ENCODE measurements at regions not wholly inside any gene's neighbourhood (a gene's known extent, or its start where the extent isn't known, plus 50 kb on each side); places are given as distances from the start of the nearest gene placed in this dataset.

- no peak overlapping the region for H2AFZ ChIP-seq (ENCODE audit: low read depth, low read length)
- no peak overlapping the region for H3K27ac Mint-ChIP-seq (ENCODE audit: unreplicated experiment)
- no peaks in the 10 kb centered on the region for H3K27me3 ChIP-seq (ENCODE audit: insufficient read depth, low read length)
- H3K27me3 Mint-ChIP-seq (ENCODE audit: low read depth, unreplicated experiment): peaks cover 2% of the 10 kb centered on the region
- no peak overlapping the region for H3K27ac ChIP-seq (ENCODE audit: low read depth, low read length)
- H3K4me3 Mint-ChIP-seq (ENCODE audit: unreplicated experiment): no peak overlapping the region
- H4K20me1 ChIP-seq (ENCODE audit: insufficient read depth, low read length): no peaks in the 10 kb centered on the region
- TF ChIP-seq CTCF (IDR thresholded peaks at IDR 0.05; ENCODE audit: insufficient read depth, low read depth, low read length) (no peak), EZH2 (IDR thresholded peaks at IDR 0.05; ENCODE audit: insufficient read depth, low read length) (no peak)
- no peaks in the 10 kb centered on the region for H3K9me3 ChIP-seq (ENCODE audit: insufficient read depth, low read depth, low read length)
- peaks cover 3% of the 10 kb centered on the region for H3K9me3 Mint-ChIP-seq (ENCODE audit: unreplicated experiment)
- DNase-seq (ENCODE audit: low read depth): no peak
- no peak for FAIRE-seq
- H3K4me3 ChIP-seq (ENCODE audit: insufficient read depth, low read depth, low read length): no peak overlapping the region
- H3K36me3 ChIP-seq (ENCODE audit: insufficient read depth, low read length): no peaks in the 10 kb centered on the region
- no peak overlapping the region for H3K4me2 ChIP-seq (ENCODE audit: low read length)
- no peaks in the 10 kb centered on the region for H3K4me1 Mint-ChIP-seq (ENCODE audit: low read depth, unreplicated experiment)
- no peaks in the 10 kb centered on the region for H3K4me1 ChIP-seq (ENCODE audit: insufficient read depth, low read length)
- H3K36me3 Mint-ChIP-seq (ENCODE audit: low read depth, unreplicated experiment): no peaks in the 10 kb centered on the region
- H3K79me2 ChIP-seq (ENCODE audit: insufficient read depth, low read length): no peaks in the 10 kb centered on the region
- no peak overlapping the region for H3K9ac ChIP-seq (ENCODE audit: low read length)
Measured at GRCh38 chr1:213549982-213550381, 437.8 kb upstream of the PROX1 start.

- TF ChIP-seq EZH2 (IDR thresholded peaks at IDR 0.05; ENCODE audit: insufficient read depth, low read length) (no peak), CTCF (IDR thresholded peaks at IDR 0.05; ENCODE audit: insufficient read depth, low read depth, low read length) (no peak)
- Histone ChIP-seq H3K79me2 (ENCODE audit: insufficient read depth, low read length) (no peaks in the 10 kb centered on the region), H3K36me3 (ENCODE audit: insufficient read depth, low read length) (no peaks in the 10 kb centered on the region), H2AFZ (ENCODE audit: low read depth, low read length) (no peak overlapping the region), H3K4me3 (ENCODE audit: insufficient read depth, low read depth, low read length) (no peak overlapping the region), H3K27ac (ENCODE audit: low read depth, low read length) (no peak overlapping the region), H3K4me1 (ENCODE audit: insufficient read depth, low read length) (no peaks in the 10 kb centered on the region), H4K20me1 (ENCODE audit: insufficient read depth, low read length) (no peaks in the 10 kb centered on the region), H3K9me3 (ENCODE audit: insufficient read depth, low read depth, low read length) (no peaks in the 10 kb centered on the region), H3K27me3 (ENCODE audit: insufficient read depth, low read length) (no peaks in the 10 kb centered on the region), H3K4me2 (ENCODE audit: low read length) (no peak overlapping the region), H3K9ac (ENCODE audit: low read length) (no peak overlapping the region)
- FAIRE-seq: no peak
- no peak for DNase-seq (ENCODE audit: low read depth)
- H3K9me3 Mint-ChIP-seq (ENCODE audit: unreplicated experiment): peaks cover 3% of the 10 kb centered on the region
- no peaks in the 10 kb centered on the region for H3K36me3 Mint-ChIP-seq (ENCODE audit: low read depth, unreplicated experiment)
- peaks cover 2% of the 10 kb centered on the region for H3K27me3 Mint-ChIP-seq (ENCODE audit: low read depth, unreplicated experiment)
- no peaks in the 10 kb centered on the region for H3K4me1 Mint-ChIP-seq (ENCODE audit: low read depth, unreplicated experiment)
- H3K4me3 Mint-ChIP-seq (ENCODE audit: unreplicated experiment): no peak overlapping the region
- no peak overlapping the region for H3K27ac Mint-ChIP-seq (ENCODE audit: unreplicated experiment)
Measured at GRCh38 chr1:213550804-213551203, 437.0 kb upstream of the PROX1 start.

- H3K4me3 Mint-ChIP-seq (ENCODE audit: unreplicated experiment): no peak overlapping the region
- Histone ChIP-seq H3K4me3 (ENCODE audit: insufficient read depth, low read depth, low read length) (no peak overlapping the region), H4K20me1 (ENCODE audit: insufficient read depth, low read length) (no peaks in the 10 kb centered on the region), H3K36me3 (ENCODE audit: insufficient read depth, low read length) (no peaks in the 10 kb centered on the region), H3K27me3 (ENCODE audit: insufficient read depth, low read length) (no peaks in the 10 kb centered on the region), H2AFZ (ENCODE audit: low read depth, low read length) (no peak overlapping the region), H3K9ac (ENCODE audit: low read length) (no peak overlapping the region), H3K4me2 (ENCODE audit: low read length) (no peak overlapping the region), H3K27ac (ENCODE audit: low read depth, low read length) (no peak overlapping the region), H3K4me1 (ENCODE audit: insufficient read depth, low read length) (no peaks in the 10 kb centered on the region), H3K9me3 (ENCODE audit: insufficient read depth, low read depth, low read length) (no peaks in the 10 kb centered on the region), H3K79me2 (ENCODE audit: insufficient read depth, low read length) (no peaks in the 10 kb centered on the region)
- H3K36me3 Mint-ChIP-seq (ENCODE audit: low read depth, unreplicated experiment): no peaks in the 10 kb centered on the region
- H3K27me3 Mint-ChIP-seq (ENCODE audit: low read depth, unreplicated experiment): peaks cover 2% of the 10 kb centered on the region
- DNase-seq (ENCODE audit: low read depth) (no peak), FAIRE-seq (no peak)
- TF ChIP-seq EZH2 (IDR thresholded peaks at IDR 0.05; ENCODE audit: insufficient read depth, low read length) (no peak), CTCF (IDR thresholded peaks at IDR 0.05; ENCODE audit: insufficient read depth, low read depth, low read length) (no peak)
- peaks cover 3% of the 10 kb centered on the region for H3K9me3 Mint-ChIP-seq (ENCODE audit: unreplicated experiment)
- no peaks in the 10 kb centered on the region for H3K4me1 Mint-ChIP-seq (ENCODE audit: low read depth, unreplicated experiment)
- H3K27ac Mint-ChIP-seq (ENCODE audit: unreplicated experiment): no peak overlapping the region
Measured at GRCh38 chr1:213552045-213552444, 435.7 kb upstream of the PROX1 start.
